LoVo (cell line): ENCODE measurements at regions not wholly inside any gene's neighbourhood (a gene's known extent, or its start where the extent isn't known, plus 50 kb on each side); places are given as distances from the start of the nearest gene placed in this dataset.

Source experiments
- DNase-seq: peaks from one replicate; pipeline ENCODE4 v3.0.0-alpha.2; 2016; ENCODE audit warnings: low spot score

DNA sequence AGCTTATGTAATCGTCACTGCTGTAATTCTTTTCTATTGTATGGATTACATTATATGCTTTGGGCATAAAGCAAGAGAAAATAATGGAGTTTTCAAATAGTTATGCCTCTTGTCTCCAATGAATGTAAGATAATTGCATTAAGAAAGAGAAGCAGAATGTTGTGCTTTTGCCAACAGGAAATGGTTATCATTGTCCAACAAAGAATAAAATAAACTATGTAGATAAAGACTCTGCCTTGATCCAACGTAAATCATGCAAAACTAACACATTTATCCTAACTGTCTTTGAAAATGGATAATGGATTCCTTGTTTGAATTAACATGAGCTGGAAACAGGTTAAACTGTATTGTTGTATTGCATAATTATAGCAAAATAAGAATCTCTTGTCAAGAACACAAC lies 1709.0 kb downstream of the PCDH7 start:
- no peak for DNase-seq

DNA sequence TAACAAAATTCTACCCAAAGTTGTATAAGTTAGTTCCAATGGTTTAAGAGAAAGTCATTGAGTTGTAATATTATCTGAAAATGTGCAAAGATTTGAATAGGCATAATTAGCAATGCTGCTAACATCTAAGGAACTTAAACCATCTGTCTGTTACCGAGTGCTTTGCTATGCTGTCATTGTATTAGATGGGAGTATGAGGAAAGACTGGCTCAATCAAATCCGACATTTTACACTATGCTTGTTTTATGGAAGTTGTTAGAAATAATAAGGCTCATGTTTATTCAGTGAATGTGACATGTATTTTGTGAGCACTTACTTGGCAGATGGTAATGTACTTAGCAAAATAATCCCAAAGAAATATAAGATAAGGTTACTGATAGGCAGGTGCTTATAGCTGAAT lies 1715.1 kb downstream of the PCDH7 start:
- DNase-seq, result no peak

DNA sequence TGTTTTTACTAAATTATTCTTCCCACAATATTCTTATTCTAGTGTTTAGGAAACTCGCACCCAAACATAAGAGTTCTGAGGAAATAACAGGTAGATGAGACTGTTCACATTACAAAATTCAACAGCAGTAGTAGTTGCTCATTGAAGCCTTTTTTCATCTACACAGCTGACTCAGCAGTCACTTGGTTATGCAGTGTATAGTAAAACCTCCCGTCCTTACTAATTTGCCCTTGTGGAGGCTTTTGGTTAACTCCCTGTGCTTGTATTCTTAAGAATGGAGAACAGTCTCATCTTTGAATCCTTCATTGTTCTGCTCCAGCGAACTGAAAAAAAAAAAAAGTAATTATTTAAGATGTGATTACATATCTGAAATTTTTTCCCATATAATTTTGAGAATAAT lies 1716.6 kb downstream of the PCDH7 start:
- no peak for DNase-seq

DNA sequence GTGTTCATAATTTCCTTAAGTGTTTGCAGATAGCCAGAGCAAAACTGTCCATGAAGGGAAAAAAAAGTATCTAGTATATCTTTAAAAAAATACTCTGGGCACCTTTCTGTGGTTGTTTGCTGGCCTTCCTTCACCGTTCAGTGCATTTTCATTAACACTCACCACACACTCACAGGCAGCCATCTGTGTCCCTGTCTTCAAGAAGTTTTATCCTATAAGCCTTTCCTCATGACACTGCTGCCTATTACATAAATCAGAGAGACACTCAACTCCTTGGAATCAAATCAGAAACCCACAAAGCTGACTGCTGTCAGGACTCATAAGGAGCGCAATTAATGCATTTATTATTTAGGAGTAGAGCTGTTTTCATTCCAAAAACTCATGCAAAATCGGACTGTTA lies 1720.2 kb downstream of the PCDH7 start:
- no peak for DNase-seq

DNA sequence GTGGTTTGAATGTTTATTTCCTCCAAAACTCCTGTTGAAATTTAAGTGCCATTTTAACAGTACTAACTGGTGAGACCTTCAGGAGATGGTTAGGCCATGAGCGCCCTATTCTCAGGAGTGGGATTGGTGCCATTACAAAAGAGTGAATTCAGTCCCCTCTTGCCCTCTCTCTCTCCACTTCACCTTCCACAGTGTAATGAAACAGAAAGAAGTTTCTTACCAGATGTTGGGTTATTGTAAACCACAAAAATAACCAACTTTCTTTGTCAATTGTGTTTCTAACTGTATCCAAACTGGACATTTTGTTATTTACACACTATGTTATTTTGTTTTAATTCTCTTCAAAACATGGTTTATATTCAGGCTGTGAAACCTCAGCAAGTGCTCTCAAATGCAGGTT lies 1734.3 kb downstream of the PCDH7 start:
- no peak for DNase-seq

DNA sequence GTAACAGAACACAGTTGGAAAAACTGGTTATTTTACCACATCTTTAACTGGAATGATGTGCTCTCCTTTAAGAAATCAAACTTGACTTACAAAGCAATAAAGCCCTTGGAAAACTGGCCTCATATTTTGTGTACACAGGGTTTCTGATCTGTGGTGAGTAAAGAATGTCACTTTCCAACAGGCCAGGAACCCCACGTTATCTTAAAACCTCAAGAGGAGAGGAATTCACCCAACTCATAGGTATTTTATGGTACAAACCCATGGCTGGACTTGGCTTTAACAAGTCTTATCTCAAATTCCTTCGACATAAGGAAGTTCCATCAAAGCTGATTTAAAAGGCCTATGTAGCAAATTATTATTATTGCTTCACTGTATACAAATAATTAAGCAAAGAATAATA lies 1735.1 kb downstream of the PCDH7 start:
- no peak for DNase-seq

DNA sequence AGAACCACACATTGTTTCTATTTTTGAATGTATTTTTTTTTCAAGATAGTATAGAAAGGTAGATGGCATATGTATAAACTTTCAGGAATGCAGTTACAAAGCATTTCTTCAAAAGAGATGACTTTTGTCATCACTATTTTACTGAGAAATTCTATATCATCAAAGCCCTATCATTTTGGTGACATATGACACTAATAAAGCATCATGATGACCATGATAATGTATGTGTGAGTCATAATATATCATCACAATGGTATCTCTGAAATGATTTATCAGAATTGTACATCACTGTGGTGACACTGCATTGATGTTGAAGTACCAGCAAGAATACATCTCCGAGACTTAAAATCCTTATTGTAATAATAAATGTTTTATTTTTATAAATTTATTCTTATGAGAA lies 1740.8 kb downstream of the PCDH7 start:
- no peak for DNase-seq

DNA sequence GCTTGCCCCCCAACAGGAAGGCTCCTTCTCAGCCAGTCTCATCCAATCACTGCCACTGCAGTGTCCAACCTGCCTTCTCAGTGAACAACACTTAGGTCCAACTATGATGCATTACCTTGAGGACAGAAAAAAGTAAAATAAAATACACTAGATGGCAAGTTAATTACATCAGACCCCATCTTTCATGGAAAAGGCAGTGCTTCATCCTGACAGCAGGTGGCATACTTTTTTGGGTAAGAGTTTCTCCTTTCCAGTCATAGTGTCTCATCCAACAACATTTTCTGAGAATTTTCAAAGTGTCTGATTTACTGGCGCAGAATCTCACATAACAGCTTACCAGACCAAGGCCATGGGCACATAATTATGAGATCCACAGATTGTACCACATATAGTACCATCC lies 1742.8 kb downstream of the PCDH7 start:
- DNase-seq, result no peak

DNA sequence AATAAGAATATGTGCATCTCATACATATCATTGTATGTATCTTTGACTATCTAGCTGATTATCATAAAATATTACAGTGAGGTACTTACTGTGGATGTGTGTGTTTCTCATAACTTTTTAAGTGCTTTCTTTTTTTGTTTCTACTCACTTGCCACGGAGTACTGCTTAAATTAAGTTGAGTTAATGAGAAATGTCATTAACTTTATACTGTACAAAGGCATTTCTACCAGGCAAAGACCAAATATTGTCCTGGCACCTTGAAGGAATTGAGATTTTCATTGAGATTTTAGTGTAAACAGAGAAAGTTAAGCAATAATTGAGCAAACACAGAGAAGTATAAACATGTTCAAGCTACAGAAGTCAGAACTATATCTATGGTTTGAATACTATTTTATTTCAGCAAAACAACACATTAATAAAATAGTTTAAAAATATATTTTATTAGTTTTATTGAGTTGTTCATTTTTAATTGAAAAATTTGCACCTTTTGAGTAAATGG lies 1750.0 kb downstream of the PCDH7 start:
- DNase-seq, result no peak

DNA sequence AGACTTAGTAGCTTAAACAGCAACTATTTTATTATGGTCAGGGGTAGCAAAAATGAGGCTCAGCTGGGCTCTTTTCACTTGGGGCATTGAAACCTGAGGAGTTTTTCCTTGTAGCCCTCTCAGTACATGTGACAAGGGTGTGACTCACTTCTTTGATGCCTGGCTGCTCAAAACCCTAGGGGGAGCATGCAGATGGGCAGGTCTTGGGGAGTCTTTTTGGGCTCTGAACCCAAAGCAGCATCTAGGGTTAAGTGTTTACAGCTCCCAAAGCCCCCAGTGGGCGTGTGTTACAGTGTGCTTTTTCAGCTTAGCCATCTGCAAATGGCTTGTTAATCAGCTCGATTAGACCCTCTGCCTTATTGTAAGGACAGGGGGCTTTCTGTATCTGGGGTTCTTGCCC lies 1752.7 kb downstream of the PCDH7 start:
- no peak for DNase-seq

DNA sequence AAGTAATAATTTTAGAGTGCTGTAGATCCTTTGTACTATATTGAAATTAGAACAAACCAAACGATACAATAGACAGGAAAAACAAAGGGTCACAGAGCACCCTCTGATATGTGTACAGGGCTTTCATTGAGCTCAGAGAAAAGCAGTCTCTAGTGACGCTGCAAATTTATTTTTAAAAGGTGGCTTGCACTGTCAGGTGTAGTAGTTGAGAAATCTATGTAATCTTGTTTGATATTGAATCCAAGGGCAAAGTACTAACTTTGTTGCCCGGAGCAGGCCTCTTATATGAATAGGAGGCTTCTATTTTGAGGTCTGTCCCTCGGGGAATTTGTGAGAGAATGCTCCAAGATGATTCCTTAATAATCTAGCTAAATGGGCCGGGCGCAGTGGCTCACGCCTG lies 1755.5 kb downstream of the PCDH7 start:
- no peak for DNase-seq

DNA sequence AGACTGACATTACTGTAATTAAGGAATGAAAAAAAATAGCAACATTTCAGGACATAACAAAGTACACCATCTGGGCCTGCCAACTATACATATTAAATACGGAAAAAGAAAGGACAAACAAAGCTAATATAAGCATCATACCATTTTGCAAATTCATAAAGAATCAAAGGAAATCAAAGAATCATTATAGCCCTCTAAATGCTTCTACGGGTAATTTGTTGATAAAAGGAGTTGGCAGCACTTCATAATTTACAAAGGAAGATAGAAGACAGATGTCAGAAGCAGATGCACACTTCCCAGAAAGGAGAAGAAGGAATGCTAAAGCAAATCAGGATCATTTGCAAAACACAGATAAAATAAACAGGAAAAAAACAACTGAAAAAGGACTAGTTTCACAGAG lies 1757.3 kb downstream of the PCDH7 start:
- DNase-seq, result no peak

DNA sequence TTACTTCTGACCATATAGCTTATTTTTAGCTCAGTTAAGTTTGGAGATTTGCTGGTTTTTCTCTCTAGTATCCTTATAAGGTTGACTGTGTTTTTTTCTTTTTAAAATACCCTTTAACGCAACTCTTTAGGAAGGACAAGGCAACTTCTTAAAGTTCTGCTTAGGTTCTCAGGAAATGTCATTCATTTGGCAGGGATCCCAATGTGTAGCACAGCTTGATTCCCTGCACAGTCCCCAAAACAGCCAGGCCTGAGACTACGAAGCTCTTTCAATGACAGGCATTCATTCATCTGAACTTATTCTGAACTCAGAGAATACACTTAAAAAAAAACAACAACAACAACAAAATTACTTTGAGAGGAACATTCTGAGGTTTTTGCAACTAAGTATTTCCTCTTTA lies 1765.8 kb downstream of the PCDH7 start:
- DNase-seq, result no peak

DNA sequence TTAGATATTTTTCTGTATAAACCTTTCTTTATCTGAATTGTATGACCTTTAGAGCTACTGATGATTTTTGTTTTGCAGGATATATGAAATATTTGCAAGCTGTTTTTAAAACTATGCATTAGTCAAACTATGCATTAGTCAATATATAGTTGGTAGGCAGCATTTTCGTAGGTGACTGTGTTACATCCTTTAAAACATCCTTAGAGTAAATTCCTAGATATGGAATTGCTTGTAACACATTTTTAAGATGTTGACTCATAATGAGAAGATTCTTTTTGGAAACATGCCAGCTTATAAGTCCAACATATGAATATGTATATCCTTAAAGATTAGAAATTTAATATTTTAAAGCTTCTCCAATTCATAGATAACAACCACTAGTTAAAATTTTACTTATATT lies 1768.5 kb downstream of the PCDH7 start:
- no peak for DNase-seq

DNA sequence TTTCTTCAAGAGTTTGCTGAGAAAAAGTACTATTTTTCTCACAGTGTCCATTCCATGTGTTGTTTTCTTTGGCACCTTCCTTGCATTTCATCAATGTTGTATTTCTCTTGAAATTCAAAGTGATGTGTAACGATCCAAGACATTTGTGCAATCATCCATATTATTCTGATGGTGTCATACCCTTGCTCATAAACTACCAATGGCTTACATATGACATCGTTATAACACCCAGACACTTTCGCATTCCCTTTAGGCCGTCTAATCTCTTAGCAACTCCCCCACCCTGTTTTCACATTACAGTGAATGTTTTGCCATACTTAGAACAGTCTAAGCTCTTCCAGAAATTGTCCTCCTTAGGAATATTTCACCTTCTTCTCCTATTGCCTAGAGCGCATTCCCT lies 1779.0 kb downstream of the PCDH7 start:
- no peak for DNase-seq

DNA sequence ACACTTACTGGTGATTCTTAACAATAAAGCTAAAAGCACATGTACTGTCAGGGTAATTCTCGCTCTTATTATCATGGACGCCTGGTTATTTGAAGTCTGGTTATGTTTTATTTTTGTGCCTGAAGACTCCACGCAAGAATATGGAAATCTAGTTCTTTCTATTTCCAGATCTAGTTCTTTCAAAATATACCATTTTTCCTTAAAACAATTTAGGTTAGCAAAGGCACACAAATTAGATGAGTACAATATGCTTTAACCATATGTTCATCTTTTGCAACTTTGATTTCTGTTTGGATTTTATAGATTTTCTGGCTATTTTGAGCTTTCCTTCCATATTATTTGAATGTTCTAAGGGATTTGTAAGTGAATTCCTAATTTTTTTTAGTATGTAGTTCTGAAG lies 1783.1 kb downstream of the PCDH7 start:
- no peak for DNase-seq

DNA sequence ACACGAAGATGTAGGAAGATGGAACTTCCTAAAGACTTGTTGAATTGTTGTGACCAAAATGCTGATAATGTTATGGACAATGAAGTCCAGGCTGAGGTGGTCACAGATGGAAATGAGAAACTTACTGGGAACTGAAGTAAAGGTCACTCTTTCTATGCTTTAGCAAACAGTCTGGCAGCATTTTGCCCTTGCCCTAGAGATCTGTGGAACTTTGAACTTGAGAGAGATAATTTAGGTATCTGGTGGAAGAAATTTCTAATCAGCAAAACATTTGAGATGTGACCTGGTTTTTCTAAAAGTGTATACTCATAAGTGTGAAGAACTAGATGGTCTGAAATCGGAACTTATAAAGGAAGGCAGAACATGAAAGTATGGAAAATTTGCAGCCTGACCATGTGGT lies 1785.9 kb downstream of the PCDH7 start:
- no peak for DNase-seq

DNA sequence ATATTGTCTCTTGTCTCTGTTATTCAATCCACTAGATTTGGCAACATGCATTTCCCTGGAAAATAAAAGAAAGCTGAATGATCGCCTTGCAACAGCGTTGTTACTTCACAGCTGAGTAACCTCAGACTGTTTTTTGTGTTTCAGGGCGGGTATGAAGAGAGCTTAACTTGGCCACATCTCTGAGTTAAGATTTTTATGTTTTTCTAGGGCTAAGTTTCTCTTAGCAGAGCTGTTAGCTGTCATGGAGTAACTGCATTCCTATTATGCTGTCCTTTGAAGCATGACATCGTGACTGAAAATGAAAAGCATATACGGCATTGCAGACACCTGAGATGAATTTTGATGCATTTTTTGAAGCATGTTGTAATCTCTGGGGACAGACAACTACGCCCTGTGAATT lies 1798.9 kb downstream of the PCDH7 start:
- no peak for DNase-seq

DNA sequence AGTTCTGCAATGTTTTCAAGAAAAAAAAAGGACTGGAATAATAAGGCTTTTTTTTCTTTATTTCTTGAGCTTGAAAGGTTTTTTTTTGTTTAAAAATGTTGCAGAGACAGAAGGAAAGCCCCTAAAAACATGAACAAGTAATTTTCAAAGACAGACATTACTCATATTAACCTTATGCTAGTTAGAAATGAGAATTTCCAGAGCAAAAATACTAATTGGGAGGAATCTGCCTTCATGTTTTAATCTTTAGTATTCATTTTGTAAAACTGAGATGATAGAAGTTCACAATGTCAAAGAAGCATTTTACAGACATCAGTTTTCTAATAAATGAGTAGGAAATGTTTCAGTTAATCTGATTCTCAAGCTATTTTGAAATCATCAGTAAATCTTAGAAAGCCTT lies 1805.3 kb downstream of the PCDH7 start:
- no peak for DNase-seq

DNA sequence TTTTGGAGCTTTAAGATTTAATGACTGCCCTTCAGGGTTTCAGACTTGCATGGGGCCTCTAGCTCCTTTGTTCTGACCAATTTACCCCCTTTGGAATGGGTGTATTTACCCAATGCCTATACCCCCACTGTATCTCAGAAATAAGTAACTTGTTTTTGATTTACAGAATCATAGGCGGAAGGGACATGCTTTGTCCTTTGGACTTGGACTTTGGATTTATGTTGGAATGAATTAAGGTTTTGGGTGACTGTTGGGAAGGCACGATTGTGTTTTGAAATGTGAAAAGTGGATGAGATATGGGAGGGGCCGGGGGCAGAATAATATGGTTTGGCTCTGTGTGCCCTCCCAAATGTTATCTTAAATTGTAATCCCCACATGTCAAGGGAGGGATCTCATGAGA lies 1824.7 kb downstream of the PCDH7 start:
- DNase-seq, result no peak

DNA sequence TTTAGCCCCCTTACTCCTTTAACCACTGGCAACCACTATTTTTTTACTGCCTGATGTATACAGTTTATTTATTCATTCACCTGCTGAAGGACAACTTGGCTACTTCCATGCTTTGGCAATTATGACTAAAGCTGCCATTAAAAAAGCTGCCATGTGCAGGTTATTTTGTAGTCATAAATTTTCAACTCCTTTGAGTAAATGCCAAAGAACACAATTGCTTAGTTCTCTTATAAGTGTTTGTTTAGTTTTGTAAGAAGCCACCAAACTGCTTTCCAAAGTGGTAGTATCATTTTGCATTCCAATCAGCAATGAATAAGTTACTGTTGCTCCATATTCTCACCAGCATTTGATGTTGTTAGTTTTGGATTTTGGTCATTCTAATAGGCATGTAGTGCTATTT lies 1831.8 kb downstream of the PCDH7 start:
- DNase-seq, result no peak

DNA sequence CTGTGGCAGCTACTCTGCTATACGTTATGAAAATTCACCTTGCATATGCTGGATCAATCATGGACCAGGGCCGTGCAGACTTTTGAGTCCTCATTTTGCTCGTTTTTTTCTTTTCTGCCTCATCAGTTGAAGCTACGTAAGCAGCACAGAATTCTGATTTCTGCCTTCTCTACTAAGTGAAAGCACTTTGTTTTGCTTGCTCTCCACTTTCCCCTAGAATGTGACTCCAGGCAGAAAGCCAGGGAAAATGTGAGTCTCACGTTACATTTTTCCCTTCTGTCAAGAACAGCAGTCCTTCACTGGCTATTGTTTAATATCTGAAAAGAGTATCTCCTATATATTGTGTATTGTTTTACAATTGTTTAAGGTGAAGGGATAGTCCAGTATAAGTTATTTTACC lies 1840.1 kb downstream of the PCDH7 start:
- DNase-seq, result no peak

DNA sequence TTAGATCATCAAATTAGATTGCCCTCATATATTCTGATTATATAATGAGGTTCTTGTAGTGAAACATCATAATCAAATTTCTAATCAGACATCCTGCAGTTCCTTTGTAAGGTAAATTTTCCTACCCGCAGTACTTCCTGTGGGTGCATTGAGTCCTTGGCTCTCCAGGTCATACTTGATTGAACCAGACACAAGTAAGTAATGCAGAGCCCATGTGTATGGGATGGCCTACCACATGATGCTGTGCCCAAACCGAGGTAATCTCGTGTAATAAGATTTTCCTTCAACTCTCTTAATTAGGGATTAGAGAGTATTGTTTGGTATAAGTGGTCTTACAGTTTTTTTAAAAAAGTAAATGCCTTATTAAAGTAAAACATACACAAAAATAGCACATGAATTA lies 1841.8 kb downstream of the PCDH7 start:
- no peak for DNase-seq

DNA sequence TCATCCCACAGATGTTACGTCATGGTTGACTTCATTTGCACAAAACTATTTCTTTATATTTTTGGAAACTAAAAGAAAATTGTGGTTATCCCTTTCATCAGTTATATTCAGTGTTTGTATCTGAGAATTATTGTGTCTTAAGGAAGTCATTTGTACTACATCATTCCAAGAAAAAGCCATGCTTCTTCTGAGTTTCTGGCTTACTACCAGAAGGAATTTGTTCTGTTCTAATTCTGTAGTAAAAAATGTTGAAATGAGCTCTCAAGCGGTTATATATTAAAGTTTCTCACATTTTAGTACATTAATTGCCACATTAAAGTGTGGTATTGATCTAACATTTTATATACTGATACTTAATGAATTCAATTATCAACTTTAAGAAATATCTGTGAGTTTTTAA lies 1844.5 kb downstream of the PCDH7 start:
- no peak for DNase-seq

DNA sequence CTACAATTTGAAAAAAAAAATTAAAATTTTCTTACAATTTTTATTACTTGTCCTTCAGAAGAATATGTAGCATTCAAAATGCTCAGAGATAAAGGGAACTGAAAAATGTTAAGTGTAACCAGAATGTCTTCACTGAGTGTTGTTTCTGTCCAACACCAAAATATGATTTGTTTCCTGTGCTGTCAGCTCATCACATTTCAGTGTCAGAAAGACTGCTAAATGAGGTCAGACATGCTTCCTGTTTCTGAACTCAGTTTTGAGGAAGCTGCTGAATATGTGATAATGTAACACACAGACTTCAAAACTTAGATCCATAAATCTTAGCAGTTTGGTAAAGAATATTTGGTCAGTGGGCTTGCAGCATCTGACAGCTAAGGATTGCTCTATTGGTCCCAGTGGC lies 1849.7 kb downstream of the PCDH7 start:
- no peak for DNase-seq
